ENCODE measurements at regions not wholly inside any gene's neighbourhood (a gene's known extent, or its start where the extent isn't known, plus 50 kb on each side); places are given as distances from the start of the nearest gene placed in this dataset.

DNA sequence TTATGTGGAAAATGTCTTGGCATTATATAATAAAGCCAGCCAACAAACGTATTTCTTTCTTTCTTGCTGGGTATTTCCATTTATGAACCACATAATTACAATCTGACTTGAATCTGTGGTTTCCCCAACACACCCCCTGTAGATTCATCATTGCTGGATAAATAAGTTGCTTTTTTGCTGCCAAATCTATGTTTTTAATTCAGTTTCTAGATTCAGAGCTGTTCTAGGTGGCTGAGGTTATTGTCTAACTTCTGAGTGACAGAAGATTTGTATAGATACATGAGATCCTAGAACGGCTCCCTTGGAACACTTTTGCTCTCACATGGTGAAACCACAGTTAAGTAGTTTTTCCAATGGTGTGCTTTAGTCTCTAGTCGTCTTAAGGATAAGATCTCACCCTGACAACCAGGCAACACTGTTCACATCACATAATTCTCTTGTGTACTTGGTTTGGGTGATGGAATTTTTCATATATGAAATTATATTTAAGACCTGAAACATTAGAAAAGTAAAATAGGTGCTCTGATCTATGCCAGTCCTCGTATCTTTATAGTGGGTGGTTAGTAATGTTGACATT lies 239.1 kb downstream of the KLF12 start:
- TF ChIP-seq FOSL1 (IDR thresholded peaks at IDR 0.05; ENCODE audit: low read depth) = no peak
- TF ChIP-seq, protein P1, sequence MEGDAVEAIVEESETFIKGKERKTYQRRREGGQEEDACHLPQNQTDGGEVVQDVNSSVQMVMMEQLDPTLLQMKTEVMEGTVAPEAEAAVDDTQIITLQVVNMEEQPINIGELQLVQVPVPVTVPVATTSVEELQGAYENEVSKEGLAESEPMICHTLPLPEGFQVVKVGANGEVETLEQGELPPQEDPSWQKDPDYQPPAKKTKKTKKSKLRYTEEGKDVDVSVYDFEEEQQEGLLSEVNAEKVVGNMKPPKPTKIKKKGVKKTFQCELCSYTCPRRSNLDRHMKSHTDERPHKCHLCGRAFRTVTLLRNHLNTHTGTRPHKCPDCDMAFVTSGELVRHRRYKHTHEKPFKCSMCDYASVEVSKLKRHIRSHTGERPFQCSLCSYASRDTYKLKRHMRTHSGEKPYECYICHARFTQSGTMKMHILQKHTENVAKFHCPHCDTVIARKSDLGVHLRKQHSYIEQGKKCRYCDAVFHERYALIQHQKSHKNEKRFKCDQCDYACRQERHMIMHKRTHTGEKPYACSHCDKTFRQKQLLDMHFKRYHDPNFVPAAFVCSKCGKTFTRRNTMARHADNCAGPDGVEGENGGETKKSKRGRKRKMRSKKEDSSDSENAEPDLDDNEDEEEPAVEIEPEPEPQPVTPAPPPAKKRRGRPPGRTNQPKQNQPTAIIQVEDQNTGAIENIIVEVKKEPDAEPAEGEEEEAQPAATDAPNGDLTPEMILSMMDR (IDR thresholded peaks at IDR 0.05 in 2 of 3, conservative IDR thresholded peaks at IDR 0.05 in 1 of 3; ENCODE audit: borderline replicate concordance in 1 of 3, insufficient read depth in 1 of 3, low read depth in 2 of 3, low read length in 2 of 3) = no peak
- no peak for TF ChIP-seq POLR2A (IDR thresholded peaks at IDR 0.05; ENCODE audit: borderline replicate concordance, extremely low read depth, insufficient read depth, insufficient read length)
- no peak for TF ChIP-seq RAD21 (IDR thresholded peaks at IDR 0.05; ENCODE audit: low read depth)
- TF ChIP-seq CEBPB (IDR thresholded peaks at IDR 0.05; ENCODE audit: low read depth) = no peak
- TF ChIP-seq YY1 (IDR thresholded peaks at IDR 0.05; ENCODE audit: extremely low read depth, insufficient replicate concordance, low read depth, low read length) = no peak
- TF ChIP-seq EZH2 (IDR thresholded peaks at IDR 0.05) = no peak
- TF ChIP-seq, protein P2, sequence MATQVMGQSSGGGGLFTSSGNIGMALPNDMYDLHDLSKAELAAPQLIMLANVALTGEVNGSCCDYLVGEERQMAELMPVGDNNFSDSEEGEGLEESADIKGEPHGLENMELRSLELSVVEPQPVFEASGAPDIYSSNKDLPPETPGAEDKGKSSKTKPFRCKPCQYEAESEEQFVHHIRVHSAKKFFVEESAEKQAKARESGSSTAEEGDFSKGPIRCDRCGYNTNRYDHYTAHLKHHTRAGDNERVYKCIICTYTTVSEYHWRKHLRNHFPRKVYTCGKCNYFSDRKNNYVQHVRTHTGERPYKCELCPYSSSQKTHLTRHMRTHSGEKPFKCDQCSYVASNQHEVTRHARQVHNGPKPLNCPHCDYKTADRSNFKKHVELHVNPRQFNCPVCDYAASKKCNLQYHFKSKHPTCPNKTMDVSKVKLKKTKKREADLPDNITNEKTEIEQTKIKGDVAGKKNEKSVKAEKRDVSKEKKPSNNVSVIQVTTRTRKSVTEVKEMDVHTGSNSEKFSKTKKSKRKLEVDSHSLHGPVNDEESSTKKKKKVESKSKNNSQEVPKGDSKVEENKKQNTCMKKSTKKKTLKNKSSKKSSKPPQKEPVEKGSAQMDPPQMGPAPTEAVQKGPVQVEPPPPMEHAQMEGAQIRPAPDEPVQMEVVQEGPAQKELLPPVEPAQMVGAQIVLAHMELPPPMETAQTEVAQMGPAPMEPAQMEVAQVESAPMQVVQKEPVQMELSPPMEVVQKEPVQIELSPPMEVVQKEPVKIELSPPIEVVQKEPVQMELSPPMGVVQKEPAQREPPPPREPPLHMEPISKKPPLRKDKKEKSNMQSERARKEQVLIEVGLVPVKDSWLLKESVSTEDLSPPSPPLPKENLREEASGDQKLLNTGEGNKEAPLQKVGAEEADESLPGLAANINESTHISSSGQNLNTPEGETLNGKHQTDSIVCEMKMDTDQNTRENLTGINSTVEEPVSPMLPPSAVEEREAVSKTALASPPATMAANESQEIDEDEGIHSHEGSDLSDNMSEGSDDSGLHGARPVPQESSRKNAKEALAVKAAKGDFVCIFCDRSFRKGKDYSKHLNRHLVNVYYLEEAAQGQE (IDR thresholded peaks at IDR 0.05; ENCODE audit: low read depth) = no peak
- no peak for TF ChIP-seq EZH2phosphoT487 (IDR thresholded peaks at IDR 0.05; ENCODE audit: borderline replicate concordance)
- no peak for TF ChIP-seq SIN3A (IDR thresholded peaks at IDR 0.05; ENCODE audit: low read depth)
- no peak for TF ChIP-seq POLR2AphosphoS5 (IDR thresholded peaks at IDR 0.05; ENCODE audit: low read depth, low read length)
- TF ChIP-seq JUND (IDR thresholded peaks at IDR 0.05) = no peak

Data from HCT116 (cell line).